PC-9 (cell line): ENCODE measurements at regions not wholly inside any gene's neighbourhood (a gene's known extent, or its start where the extent isn't known, plus 50 kb on each side); places are given as distances from the start of the nearest gene placed in this dataset.

Experiments used
- EZH2 ChIP-seq: fragments of 200-600 bp; sonication (generic); IDR thresholded peaks from 2 replicates; pipeline ENCODE4 v1.8.0; 2017; ENCODE audit warnings: antibody characterized with exemption, low read depth
- TF ChIP-seq, protein P1 (sequence below): fragments of 200-600 bp; sonication (generic); conservative IDR thresholded peaks from 2 replicates; pipeline ENCODE4 v1.6.1; 2017; ENCODE audit warnings: mixed run types, antibody characterized with exemption, mild to moderate bottlenecking, moderate library complexity

DNA sequence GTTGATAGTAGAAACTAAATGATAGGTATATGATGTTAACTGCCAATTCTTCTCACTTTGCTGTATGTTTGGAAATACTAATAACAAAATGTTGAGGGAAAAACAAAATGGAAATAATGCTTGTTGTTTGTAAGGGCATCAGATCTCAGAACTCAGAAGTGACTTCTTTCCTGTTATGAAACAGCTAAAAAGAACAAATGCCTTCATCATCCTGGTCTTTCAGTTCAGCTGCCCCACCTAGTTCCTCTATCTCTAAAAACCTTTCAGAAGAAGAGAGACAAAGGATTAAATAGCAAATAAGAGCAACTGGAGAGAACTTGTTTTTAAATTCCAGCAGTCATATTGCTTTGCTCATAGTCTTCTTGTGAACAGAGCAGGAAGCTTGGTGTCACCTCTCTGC, 345.3 kb upstream of the NCAM1 start:
- TF ChIP-seq, protein P1, sequence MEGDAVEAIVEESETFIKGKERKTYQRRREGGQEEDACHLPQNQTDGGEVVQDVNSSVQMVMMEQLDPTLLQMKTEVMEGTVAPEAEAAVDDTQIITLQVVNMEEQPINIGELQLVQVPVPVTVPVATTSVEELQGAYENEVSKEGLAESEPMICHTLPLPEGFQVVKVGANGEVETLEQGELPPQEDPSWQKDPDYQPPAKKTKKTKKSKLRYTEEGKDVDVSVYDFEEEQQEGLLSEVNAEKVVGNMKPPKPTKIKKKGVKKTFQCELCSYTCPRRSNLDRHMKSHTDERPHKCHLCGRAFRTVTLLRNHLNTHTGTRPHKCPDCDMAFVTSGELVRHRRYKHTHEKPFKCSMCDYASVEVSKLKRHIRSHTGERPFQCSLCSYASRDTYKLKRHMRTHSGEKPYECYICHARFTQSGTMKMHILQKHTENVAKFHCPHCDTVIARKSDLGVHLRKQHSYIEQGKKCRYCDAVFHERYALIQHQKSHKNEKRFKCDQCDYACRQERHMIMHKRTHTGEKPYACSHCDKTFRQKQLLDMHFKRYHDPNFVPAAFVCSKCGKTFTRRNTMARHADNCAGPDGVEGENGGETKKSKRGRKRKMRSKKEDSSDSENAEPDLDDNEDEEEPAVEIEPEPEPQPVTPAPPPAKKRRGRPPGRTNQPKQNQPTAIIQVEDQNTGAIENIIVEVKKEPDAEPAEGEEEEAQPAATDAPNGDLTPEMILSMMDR, result no peak
- no peak for TF ChIP-seq EZH2
